AG08395 (cell line): ENCODE measurements at regions not wholly inside any gene's neighbourhood (a gene's known extent, or its start where the extent isn't known, plus 50 kb on each side); places are given as distances from the start of the nearest gene placed in this dataset.
"Not testable (repeated sequence)": the region's sequence is repeated elsewhere in the genome, so short reads cannot be mapped to it uniquely, and the experiment has no call there.

ENCODE experiments used
- DNase-seq: peaks from one replicate; pipeline ENCODE4 v3.0.0; 2012; ENCODE audit warnings: mixed read lengths, low spot score

GRCh38 chr7:122248472-122248871 is 56.1 kb downstream of the FEZF1 start:
- no peak for DNase-seq

- DNase-seq: not testable (repeated sequence)
These were observed 65.8 kb downstream of the FEZF1 start for GRCh38 chr7:122238729-122239128.

GRCh38 chr7:122238297-122238696 is 66.3 kb downstream of the FEZF1 start:
- DNase-seq: not testable (repeated sequence)

- no peak for DNase-seq
These were observed 78.7 kb downstream of the FEZF1 start for GRCh38 chr7:122225874-122226273.

- DNase-seq: peak; percentile 24
These were observed 75.3 kb upstream of the AASS start for GRCh38 chr7:122219253-122219865.

- no peak for DNase-seq
These were observed 73.1 kb upstream of the AASS start for GRCh38 chr7:122217125-122217524.

- DNase-seq: no peak
These were observed 68.7 kb upstream of the AASS start for GRCh38 chr7:122212754-122213153.

- no peak for DNase-seq
These were observed 67.3 kb upstream of the AASS start for GRCh38 chr7:122211362-122211761.

- DNase-seq: no peak
These were observed 62.9 kb upstream of the AASS start for GRCh38 chr7:122206985-122207384.

- DNase-seq: no peak
These were observed 59.8 kb upstream of the AASS start for GRCh38 chr7:122203814-122204213.

- DNase-seq: no peak
These were observed 56.8 kb upstream of the AASS start for GRCh38 chr7:122200888-122201287.

GRCh38 chr7:122199171-122199570 is 55.1 kb upstream of the AASS start:
- no peak for DNase-seq

- no peak for DNase-seq
These were observed 54.5 kb upstream of the AASS start for GRCh38 chr7:122198581-122198980.
